Mesendoderm (in vitro differentiated cells): ENCODE measurements at regions not wholly inside any gene's neighbourhood (a gene's known extent, or its start where the extent isn't known, plus 50 kb on each side); places are given as distances from the start of the nearest gene placed in this dataset.

ENCODE experiments used
- DNase-seq: peaks from one replicate; pipeline ENCODE4 v3.0.0; 2013
- H2AK5ac ChIP-seq: 2 replicates; pipeline ENCODE4 v1.6.1; 2013; ENCODE audit warnings: low read length, inconsistent platforms
- H2BK120ac ChIP-seq: 2 replicates; pipeline ENCODE4 v1.6.1; 2013; ENCODE audit warnings: low read depth, mild to moderate bottlenecking, low read length, moderate library complexity, mixed read lengths
- H2BK15ac ChIP-seq: replicated peaks from 2 replicates; pipeline ENCODE4 v1.6.1; 2013; ENCODE audit warnings: low read depth, mild to moderate bottlenecking, moderate library complexity
- H2BK5ac ChIP-seq: 2 replicates; pipeline ENCODE4 v1.6.1; 2013; ENCODE audit warnings: low read length, inconsistent platforms
- H3K18ac ChIP-seq: 2 replicates; pipeline ENCODE4 v1.6.1; 2013; ENCODE audit warnings: mild to moderate bottlenecking, low read length, mixed read lengths
- H3K23ac ChIP-seq: one replicate; pipeline ENCODE4 v1.6.1; 2013; ENCODE audit warnings: low read length
- H3K27ac ChIP-seq: 2 replicates; pipeline ENCODE4 v1.5.1; 2013; ENCODE audit warnings: low read depth, mild to moderate bottlenecking, inconsistent platforms, low read length, moderate library complexity
- H3K27me3 ChIP-seq: 2 replicates; pipeline ENCODE4 v1.6.1; 2013; ENCODE audit warnings: low read length, control low read depth, mild to moderate bottlenecking, inconsistent platforms; ENCODE audit not compliant: insufficient read depth, poor library complexity
- H3K36me3 ChIP-seq: 2 replicates; pipeline ENCODE4 v1.6.1; 2013; ENCODE audit warnings: low read length, inconsistent platforms; ENCODE audit not compliant: control insufficient read depth, insufficient read depth
- H3K4ac ChIP-seq: one replicate; pipeline ENCODE4 v1.6.1; 2013; ENCODE audit warnings: low read depth, mild to moderate bottlenecking, low read length, moderate library complexity
- H3K4me1 ChIP-seq: 2 replicates; pipeline ENCODE4 v1.6.1; 2013; ENCODE audit warnings: low read depth, low read length, inconsistent platforms; ENCODE audit not compliant: control insufficient read depth
- H3K4me2 ChIP-seq: 2 replicates; pipeline ENCODE4 v1.6.1; 2013; ENCODE audit warnings: low read length
- H3K4me3 ChIP-seq: 2 replicates; pipeline ENCODE4 v1.5.1; 2013; ENCODE audit warnings: mild to moderate bottlenecking, low read length
- H3K56ac ChIP-seq: one replicate; pipeline ENCODE4 v1.6.1; 2013; ENCODE audit warnings: low read length
- H3K79me1 ChIP-seq: 2 replicates; pipeline ENCODE4 v1.6.1; 2013; ENCODE audit warnings: low read length, inconsistent platforms
- H3K79me2 ChIP-seq: 2 replicates; pipeline ENCODE4 v1.6.1; 2013; ENCODE audit warnings: mild to moderate bottlenecking, low read length; ENCODE audit not compliant: control insufficient read depth, insufficient read depth
- H3K9ac ChIP-seq: 2 replicates; pipeline ENCODE4 v1.6.1; 2013; ENCODE audit warnings: low read length, inconsistent platforms
- H4K5ac ChIP-seq: one replicate; pipeline ENCODE4 v1.6.1; 2013; ENCODE audit warnings: low read length
- H4K8ac ChIP-seq: one replicate; pipeline ENCODE4 v1.6.1; 2013; ENCODE audit warnings: low read depth, mild to moderate bottlenecking, control low read depth, low read length, moderate library complexity
- WGBS: extraction: QIAGEN DNeasy Blood & Tissue Kit; methylation state at CpG from one replicate; pipeline ENCODE4 v1.1.7; 2013; ENCODE audit warnings: low lambda C conversion rate, missing lambda C conversion rate; ENCODE audit not compliant: insufficient coverage; ENCODE audit errors: extremely low coverage; 5-methylcytosine and 5-hydroxymethylcytosine counted together

DNA sequence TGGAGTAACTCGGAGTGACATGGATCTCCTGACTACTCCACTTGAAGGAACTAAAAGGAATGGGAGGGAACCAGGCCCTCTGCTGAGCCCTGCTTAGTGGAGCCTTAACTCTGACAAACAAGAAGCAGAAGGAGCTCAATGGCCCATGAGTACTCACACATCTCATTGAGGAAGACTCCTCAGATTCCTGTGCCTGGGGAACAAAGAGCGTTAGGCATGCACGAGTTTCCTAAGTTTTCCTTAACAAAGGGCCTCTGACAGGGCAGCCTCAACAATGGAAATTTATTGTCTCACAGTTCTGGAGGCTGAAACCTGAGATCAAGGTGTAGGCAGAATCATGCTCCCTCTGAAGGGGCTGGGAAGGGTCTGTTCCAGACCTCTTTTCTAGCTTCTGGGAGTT lies 185.7 kb upstream of the NTF3 start:
- H2AK5ac ChIP-seq, result peak overlapping the region; percentile 20
- peak overlapping the region; percentile 18 for H3K18ac ChIP-seq
- H3K79me1 ChIP-seq, result no peaks in the 10 kb centered on the region
- peak; percentile 73 for DNase-seq
- H3K27ac ChIP-seq, result no peak overlapping the region
- H2BK15ac ChIP-seq, result no peak overlapping the region
- H2BK120ac ChIP-seq, result no peak overlapping the region
- H3K4me2 ChIP-seq, result no peak overlapping the region
- H2BK5ac ChIP-seq, result peak overlapping the region; percentile 17
- no peak overlapping the region for H4K8ac ChIP-seq
- H3K36me3 ChIP-seq, result no peaks in the 10 kb centered on the region
- H3K56ac ChIP-seq, result no peak overlapping the region
- no peaks in the 10 kb centered on the region for H3K79me2 ChIP-seq
- H3K4me3 ChIP-seq, result no peak overlapping the region
- H3K4me1 ChIP-seq, result peaks cover 19% of the 10 kb centered on the region
- no peak overlapping the region for H3K23ac ChIP-seq
- no peak overlapping the region for H4K5ac ChIP-seq
- H3K27me3 ChIP-seq, result no peaks in the 10 kb centered on the region
- no CpG with 5 or more reads among the region's 3 CpGs for WGBS
- no peak overlapping the region for H3K4ac ChIP-seq
- H3K9ac ChIP-seq, result no peak overlapping the region

DNA sequence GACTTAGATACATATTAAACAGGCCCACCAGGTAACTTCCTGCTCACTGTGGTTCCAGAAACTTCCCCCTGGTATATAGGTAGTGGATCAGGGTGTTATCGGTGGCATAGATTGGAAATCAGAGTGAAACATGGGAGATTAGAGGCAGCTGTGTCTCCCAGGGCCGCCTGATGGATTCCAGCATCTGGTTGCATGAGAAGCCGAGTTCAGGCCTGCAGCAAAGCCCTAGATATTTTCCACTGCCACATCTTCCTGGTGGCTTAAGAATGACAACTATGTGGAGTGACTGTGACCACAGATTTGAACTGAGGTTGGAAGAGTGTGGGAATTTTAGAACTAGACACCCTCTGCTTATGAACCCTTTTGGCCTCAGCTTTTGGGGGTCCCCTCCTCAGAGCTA lies 184.8 kb upstream of the NTF3 start:
- WGBS, result no CpG with 5 or more reads among the region's 3 CpGs
- Histone ChIP-seq H4K5ac (no peak overlapping the region), H3K4me3 (no peak overlapping the region), H3K9ac (no peak overlapping the region), H3K4me2 (no peak overlapping the region), H2BK5ac (no peak overlapping the region), H3K4ac (no peak overlapping the region), H3K23ac (no peak overlapping the region), H3K4me1 (peaks cover 19% of the 10 kb centered on the region), H3K18ac (no peak overlapping the region), H4K8ac (no peak overlapping the region), H3K79me1 (no peaks in the 10 kb centered on the region), H3K56ac (no peak overlapping the region), H3K79me2 (no peaks in the 10 kb centered on the region), H3K36me3 (no peaks in the 10 kb centered on the region), H3K27me3 (no peaks in the 10 kb centered on the region), H2BK15ac (no peak overlapping the region), H3K27ac (no peak overlapping the region), H2BK120ac (no peak overlapping the region), H2AK5ac (no peak overlapping the region)
- peak; percentile 59 for DNase-seq

DNA sequence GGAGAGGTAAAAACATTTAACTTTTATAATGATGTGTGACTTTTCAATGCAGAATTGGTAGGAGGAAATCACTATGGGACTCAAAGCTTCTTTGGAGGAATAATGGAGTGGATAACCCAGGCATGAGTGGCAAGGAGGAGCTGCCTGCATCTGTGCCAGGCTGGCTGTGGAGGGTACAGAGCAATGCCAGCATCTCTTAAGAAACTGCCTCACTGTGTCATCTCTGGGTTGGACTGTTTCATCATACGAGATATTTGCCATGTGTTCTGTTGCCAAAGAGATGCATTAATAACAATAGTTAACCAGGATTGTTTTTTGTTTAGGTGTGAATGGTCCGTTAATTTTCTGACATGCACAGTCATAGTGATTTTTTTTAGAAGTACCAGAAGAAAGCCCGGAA lies 183.7 kb upstream of the NTF3 start:
- Histone ChIP-seq H2AK5ac (no peak overlapping the region), H3K9ac (no peak overlapping the region), H3K4me2 (no peak overlapping the region), H3K79me1 (no peaks in the 10 kb centered on the region), H4K8ac (no peak overlapping the region), H3K4me1 (peaks cover 11% of the 10 kb centered on the region), H2BK15ac (no peak overlapping the region), H2BK120ac (no peak overlapping the region), H3K27ac (no peak overlapping the region), H3K36me3 (no peaks in the 10 kb centered on the region), H2BK5ac (no peak overlapping the region), H3K4ac (no peak overlapping the region), H3K23ac (no peak overlapping the region), H4K5ac (no peak overlapping the region), H3K27me3 (no peaks in the 10 kb centered on the region), H3K4me3 (no peak overlapping the region), H3K56ac (no peak overlapping the region), H3K79me2 (no peaks in the 10 kb centered on the region), H3K18ac (no peak overlapping the region)
- WGBS, result no CpG with 5 or more reads among the region's 3 CpGs
- DNase-seq, result no peak

DNA sequence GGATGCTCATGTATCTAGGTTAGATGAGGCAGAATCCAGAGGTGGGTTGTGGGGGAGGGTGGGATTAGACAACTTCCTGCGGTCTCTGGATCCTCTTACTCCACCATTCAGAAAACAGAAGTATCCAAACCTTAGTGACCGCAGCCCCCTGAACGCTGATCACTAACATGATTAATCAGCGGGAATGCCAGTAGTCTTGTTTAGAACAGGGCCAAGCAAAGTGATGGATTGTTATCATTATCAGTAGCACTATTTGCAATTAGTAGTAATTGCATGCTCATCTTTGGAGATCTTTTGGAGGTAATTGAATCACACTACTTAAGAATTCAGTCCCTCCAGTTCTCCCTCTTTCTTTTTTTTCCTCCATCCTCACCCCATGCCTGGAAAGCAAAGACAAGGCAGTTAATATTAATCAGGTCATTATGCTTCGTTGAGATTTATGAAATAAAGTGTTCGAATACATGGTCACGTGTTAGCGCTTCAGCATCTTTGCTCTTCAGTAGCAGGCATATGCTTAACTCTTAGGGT lies 182.8 kb upstream of the NTF3 start:
- Histone ChIP-seq H4K8ac (no peak overlapping the region), H3K79me2 (no peaks in the 10 kb centered on the region), H3K4me2 (no peak overlapping the region), H3K4me1 (peaks cover 9% of the 10 kb centered on the region), H3K79me1 (no peaks in the 10 kb centered on the region), H2BK120ac (no peak overlapping the region), H4K5ac (no peak overlapping the region), H3K23ac (no peak overlapping the region), H3K56ac (no peak overlapping the region), H2AK5ac (no peak overlapping the region), H3K27ac (no peak overlapping the region), H3K36me3 (no peaks in the 10 kb centered on the region), H3K4me3 (no peak overlapping the region), H3K4ac (no peak overlapping the region), H3K18ac (no peak overlapping the region), H2BK15ac (no peak overlapping the region), H2BK5ac (no peak overlapping the region), H3K9ac (no peak overlapping the region), H3K27me3 (no peaks in the 10 kb centered on the region)
- no CpG with 5 or more reads among the region's 8 CpGs for WGBS
- DNase-seq, result no peak

DNA sequence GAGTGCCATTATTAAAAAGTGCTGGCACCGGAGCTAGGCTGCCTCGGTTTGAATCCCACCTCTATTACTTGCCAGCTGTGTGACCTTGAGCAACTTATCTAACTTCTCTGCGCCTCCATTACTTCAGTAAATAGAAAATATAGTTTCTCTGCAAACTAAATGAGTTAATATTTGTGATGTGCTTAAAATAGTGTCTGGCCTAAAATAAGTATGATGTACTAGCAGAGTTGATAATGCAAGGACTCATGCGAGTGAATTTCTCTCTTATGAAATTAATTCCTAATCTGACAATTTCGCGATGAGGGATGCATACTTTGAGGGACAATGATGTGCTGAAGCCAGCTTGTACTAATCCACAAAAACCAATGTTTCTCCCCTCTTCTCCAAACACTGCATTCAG lies 180.8 kb upstream of the NTF3 start:
- Histone ChIP-seq H2BK15ac (no peak overlapping the region), H3K27ac (no peak overlapping the region), H2AK5ac (no peak overlapping the region), H3K27me3 (no peaks in the 10 kb centered on the region), H2BK120ac (no peak overlapping the region), H4K5ac (no peak overlapping the region), H3K56ac (no peak overlapping the region), H3K4me3 (no peak overlapping the region), H3K18ac (no peak overlapping the region), H3K9ac (no peak overlapping the region), H4K8ac (no peak overlapping the region), H2BK5ac (no peak overlapping the region), H3K36me3 (no peaks in the 10 kb centered on the region), H3K79me2 (no peaks in the 10 kb centered on the region), H3K4me2 (no peak overlapping the region), H3K23ac (no peak overlapping the region), H3K79me1 (no peaks in the 10 kb centered on the region), H3K4ac (no peak overlapping the region), H3K4me1 (peaks cover 3% of the 10 kb centered on the region)
- no CpG with 5 or more reads among the region's 6 CpGs for WGBS
- no peak for DNase-seq

DNA sequence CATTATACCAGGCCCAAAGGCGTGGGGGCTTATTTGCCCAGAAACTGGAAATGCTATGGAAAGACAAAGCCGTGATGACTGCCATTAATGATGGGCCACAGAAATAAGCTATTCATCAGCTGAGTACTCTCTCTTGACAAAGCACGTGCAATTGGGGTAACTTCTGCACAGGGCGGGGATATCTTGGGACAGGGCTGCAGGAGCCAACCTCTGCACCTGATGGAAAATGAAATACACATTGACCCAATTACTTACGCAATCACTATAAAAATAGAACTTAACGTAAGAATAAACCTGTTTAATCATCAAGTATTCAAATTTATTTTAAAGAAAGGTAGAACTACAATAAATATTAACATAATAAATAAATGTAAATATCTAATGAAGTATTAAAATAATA lies 180.1 kb upstream of the NTF3 start:
- H2AK5ac ChIP-seq, result no peak overlapping the region
- H3K4me1 ChIP-seq, result no peaks in the 10 kb centered on the region
- no peak overlapping the region for H3K4me2 ChIP-seq
- no peaks in the 10 kb centered on the region for H3K79me1 ChIP-seq
- no peak overlapping the region for H3K18ac ChIP-seq
- no peak overlapping the region for H4K8ac ChIP-seq
- no peak overlapping the region for H3K23ac ChIP-seq
- H3K4me3 ChIP-seq, result no peak overlapping the region
- no peak overlapping the region for H2BK15ac ChIP-seq
- WGBS, result 100% methylated on average over 1 of the region's 6 CpGs
- no peak overlapping the region for H3K4ac ChIP-seq
- no peaks in the 10 kb centered on the region for H3K79me2 ChIP-seq
- DNase-seq, result no peak
- H3K56ac ChIP-seq, result no peak overlapping the region
- no peak overlapping the region for H4K5ac ChIP-seq
- no peaks in the 10 kb centered on the region for H3K27me3 ChIP-seq
- no peak overlapping the region for H2BK5ac ChIP-seq
- H2BK120ac ChIP-seq, result no peak overlapping the region
- no peaks in the 10 kb centered on the region for H3K36me3 ChIP-seq
- no peak overlapping the region for H3K27ac ChIP-seq
- H3K9ac ChIP-seq, result no peak overlapping the region
